ENCODE measurements at regions not wholly inside any gene's neighbourhood (a gene's known extent, or its start where the extent isn't known, plus 50 kb on each side); places are given as distances from the start of the nearest gene placed in this dataset.

GRCh38 chr2:173649527-173650219, 295.0 kb downstream of the CDCA7 start:
- DNase-seq (ENCODE audit: low read depth), result no peak
- H3K4me3 ChIP-seq (ENCODE audit: low read depth, low read length), result no peak overlapping the region
- TF ChIP-seq CTCF (IDR thresholded peaks at IDR 0.05; ENCODE audit: low read depth, low read length) (no peak), MAX (IDR thresholded peaks at IDR 0.05; ENCODE audit: low read depth, low read length) (no peak), MYC (IDR thresholded peaks at IDR 0.05; ENCODE audit: low read depth, low read length) (no peak), POLR2A (IDR thresholded peaks at IDR 0.05; ENCODE audit: extremely low read depth, insufficient read length) (no peak)

GRCh38 chr2:173651891-173652290, 297.2 kb downstream of the CDCA7 start:
- no peak overlapping the region for H3K4me3 ChIP-seq (ENCODE audit: low read depth, low read length)
- DNase-seq (ENCODE audit: low read depth), result no peak
- TF ChIP-seq MYC (IDR thresholded peaks at IDR 0.05; ENCODE audit: low read depth, low read length) (no peak), CTCF (IDR thresholded peaks at IDR 0.05; ENCODE audit: low read depth, low read length) (no peak), MAX (IDR thresholded peaks at IDR 0.05; ENCODE audit: low read depth, low read length) (no peak), POLR2A (IDR thresholded peaks at IDR 0.05; ENCODE audit: extremely low read depth, insufficient read length) (no peak)

DNA sequence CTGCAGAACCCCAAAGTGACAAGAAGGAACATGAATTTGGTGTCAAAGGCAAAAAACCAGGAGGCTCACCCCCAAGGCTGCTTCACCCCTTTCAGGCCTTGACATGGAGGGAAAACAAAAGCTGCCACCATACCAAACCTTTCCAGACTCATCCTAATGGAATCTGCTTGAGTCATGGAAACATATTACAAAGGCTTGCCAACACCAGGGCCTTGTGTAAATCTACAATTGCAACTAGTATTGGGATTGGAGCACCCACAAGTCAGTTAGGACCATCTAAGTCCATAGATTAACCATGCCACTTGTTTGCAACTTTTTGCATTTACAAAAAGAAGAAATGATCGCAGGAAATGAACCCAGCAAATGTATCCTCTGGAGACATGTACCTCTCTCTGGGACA, 297.6 kb downstream of the CDCA7 start:
- no peak overlapping the region for H3K4me3 ChIP-seq (ENCODE audit: low read depth, low read length)
- no peak for DNase-seq (ENCODE audit: low read depth)
- TF ChIP-seq MAX (IDR thresholded peaks at IDR 0.05; ENCODE audit: low read depth, low read length) (no peak), POLR2A (IDR thresholded peaks at IDR 0.05; ENCODE audit: extremely low read depth, insufficient read length) (no peak), MYC (IDR thresholded peaks at IDR 0.05; ENCODE audit: low read depth, low read length) (no peak), CTCF (IDR thresholded peaks at IDR 0.05; ENCODE audit: low read depth, low read length) (no peak)

- DNase-seq (ENCODE audit: low read depth), result no peak
- H3K4me3 ChIP-seq (ENCODE audit: low read depth, low read length), result no peak overlapping the region
- TF ChIP-seq POLR2A (IDR thresholded peaks at IDR 0.05; ENCODE audit: extremely low read depth, insufficient read length) (no peak), MYC (IDR thresholded peaks at IDR 0.05; ENCODE audit: low read depth, low read length) (no peak), MAX (IDR thresholded peaks at IDR 0.05; ENCODE audit: low read depth, low read length) (no peak), CTCF (IDR thresholded peaks at IDR 0.05; ENCODE audit: low read depth, low read length) (no peak)
These were observed 298.2 kb downstream of the CDCA7 start for GRCh38 chr2:173652767-173653431.

- no peak for DNase-seq (ENCODE audit: low read depth)
- TF ChIP-seq POLR2A (IDR thresholded peaks at IDR 0.05; ENCODE audit: extremely low read depth, insufficient read length) (no peak), MYC (IDR thresholded peaks at IDR 0.05; ENCODE audit: low read depth, low read length) (no peak), CTCF (IDR thresholded peaks at IDR 0.05; ENCODE audit: low read depth, low read length) (no peak), MAX (IDR thresholded peaks at IDR 0.05; ENCODE audit: low read depth, low read length) (no peak)
- no peak overlapping the region for H3K4me3 ChIP-seq (ENCODE audit: low read depth, low read length)
These were observed 298.7 kb downstream of the CDCA7 start for GRCh38 chr2:173653432-173653805.

All from NB4 (cell line).